OCI-LY1 (cell line): ENCODE measurements at regions not wholly inside any gene's neighbourhood (a gene's known extent, or its start where the extent isn't known, plus 50 kb on each side); places are given as distances from the start of the nearest gene placed in this dataset.

Experiments used
- H2AFZ ChIP-seq: fragments of 200-600 bp; sonication (generic), shearing (Covaris generic); 2 replicates; pipeline ENCODE4 v1.6.0; 2014; ENCODE audit warnings: antibody characterized with exemption, mild to moderate bottlenecking, low read length
- H3F3A ChIP-seq: fragments of 200-600 bp; sonication (generic), shearing (Covaris generic); 2 replicates; pipeline ENCODE4 v1.6.0; 2014; ENCODE audit warnings: mild to moderate bottlenecking, antibody characterized with exemption, low read length, moderate library complexity; ENCODE audit not compliant: insufficient read depth
- H3K27ac ChIP-seq: fragments of 200-600 bp; sonication (generic); 2 replicates; pipeline ENCODE4 v1.5.1; 2014; ENCODE audit warnings: low read length, mixed run types, mild to moderate bottlenecking, low read depth; ENCODE audit not compliant: poor library complexity, severe bottlenecking
- H3K27me3 ChIP-seq: fragments of 200-600 bp; sonication (generic); 2 replicates; pipeline ENCODE4 v1.6.0; 2014; ENCODE audit warnings: antibody characterized with exemption, mild to moderate bottlenecking, low read length, moderate library complexity; ENCODE audit not compliant: insufficient read depth
- H3K36me3 ChIP-seq: fragments of 200-600 bp; sonication (generic); 2 replicates; pipeline ENCODE4 v1.6.1; 2014; ENCODE audit warnings: mild to moderate bottlenecking, antibody characterized with exemption, low read length, moderate library complexity, mixed read lengths; ENCODE audit not compliant: insufficient read depth
- H3K4me1 ChIP-seq: fragments of 200-600 bp; sonication (generic); 2 replicates; pipeline ENCODE4 v1.5.1; 2014; ENCODE audit warnings: mild to moderate bottlenecking, low read length, moderate library complexity; ENCODE audit not compliant: insufficient read depth, severe bottlenecking
- H3K4me2 ChIP-seq: fragments of 200-600 bp; sonication (generic), shearing (Covaris generic); 2 replicates; pipeline ENCODE4 v1.6.1; 2014; ENCODE audit warnings: low read length
- H3K4me3 ChIP-seq: fragments of 200-600 bp; sonication (generic); 2 replicates; pipeline ENCODE4 v1.5.1; 2014; ENCODE audit warnings: low read length, low read depth, mild to moderate bottlenecking, mixed read lengths; ENCODE audit not compliant: poor library complexity, severe bottlenecking
- H3K79me2 ChIP-seq: fragments of 200-600 bp; shearing (Covaris generic); 2 replicates; pipeline ENCODE4 v1.6.1; 2016; ENCODE audit warnings: mixed run types, low read length, mixed read lengths; ENCODE audit not compliant: insufficient read depth
- H3K9ac ChIP-seq: fragments of 200-600 bp; sonication (generic), shearing (Covaris generic); 2 replicates; pipeline ENCODE4 v1.6.1; 2014; ENCODE audit warnings: mild to moderate bottlenecking, low read length, mixed read lengths
- H3K9me2 ChIP-seq: fragments of 200-600 bp; sonication (generic), shearing (Covaris generic); 2 replicates; pipeline ENCODE4 v1.6.1; 2014; ENCODE audit warnings: low read depth, mild to moderate bottlenecking, low read length, mixed read lengths
- H3K9me3 ChIP-seq: fragments of 200-600 bp; shearing (Covaris generic); 2 replicates; pipeline ENCODE4 v1.6.1; 2014; ENCODE audit warnings: low read length, mixed read lengths
- H4K20me1 ChIP-seq: fragments of 200-600 bp; sonication (generic), shearing (Covaris generic); 2 replicates; pipeline ENCODE4 v1.6.0; 2016; ENCODE audit warnings: mild to moderate bottlenecking, low read length; ENCODE audit not compliant: insufficient read depth
- EZH2 ChIP-seq: fragments of 200-600 bp; sonication (generic), shearing (Covaris generic); IDR thresholded peaks from 2 replicates; pipeline ENCODE4 v1.8.0; 2017; ENCODE audit warnings: borderline replicate concordance, mixed run types, mild to moderate bottlenecking, antibody characterized with exemption, low read length, moderate library complexity, mixed read lengths
- TF ChIP-seq, protein P1 (sequence below): fragments of 200-600 bp; sonication (generic), shearing (Covaris generic); IDR thresholded peaks from 2 replicates; pipeline ENCODE4 v1.5.1; 2017; ENCODE audit warnings: mild to moderate bottlenecking, antibody characterized with exemption, low read length, moderate library complexity, mixed read lengths

DNA sequence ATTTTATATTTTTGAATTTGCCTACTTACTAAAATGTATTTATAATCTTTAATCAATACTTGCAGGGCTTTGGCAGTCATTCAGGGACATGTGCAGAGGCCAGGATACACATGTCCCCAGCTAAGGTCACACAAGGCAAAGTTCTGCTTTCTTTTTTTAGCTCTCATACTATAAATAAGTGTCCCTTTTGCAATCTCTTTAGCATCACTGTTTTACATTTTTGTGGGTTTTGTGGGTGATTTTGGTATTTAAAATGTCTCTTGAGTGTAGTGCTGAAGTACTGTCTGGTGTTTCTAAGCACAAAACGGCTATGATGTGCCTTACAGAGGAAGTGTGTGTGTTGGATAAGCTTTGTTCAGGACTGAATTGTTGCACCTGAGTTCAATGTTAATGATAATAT is 309.0 kb upstream of the GULP1 start:
- Histone ChIP-seq H3K36me3 (no peaks in the 10 kb centered on the region), H3K9me3 (no peaks in the 10 kb centered on the region), H3K9me2 (no peaks in the 10 kb centered on the region), H2AFZ (no peak overlapping the region), H3K4me3 (no peak overlapping the region), H3K4me2 (no peak overlapping the region), H3K9ac (no peak overlapping the region), H3K4me1 (peaks cover 4% of the 10 kb centered on the region), H3F3A (no peaks in the 10 kb centered on the region), H3K27ac (no peak overlapping the region), H4K20me1 (no peaks in the 10 kb centered on the region), H3K79me2 (no peaks in the 10 kb centered on the region), H3K27me3 (no peaks in the 10 kb centered on the region)
- TF ChIP-seq EZH2: no peak
- TF ChIP-seq, protein P1, sequence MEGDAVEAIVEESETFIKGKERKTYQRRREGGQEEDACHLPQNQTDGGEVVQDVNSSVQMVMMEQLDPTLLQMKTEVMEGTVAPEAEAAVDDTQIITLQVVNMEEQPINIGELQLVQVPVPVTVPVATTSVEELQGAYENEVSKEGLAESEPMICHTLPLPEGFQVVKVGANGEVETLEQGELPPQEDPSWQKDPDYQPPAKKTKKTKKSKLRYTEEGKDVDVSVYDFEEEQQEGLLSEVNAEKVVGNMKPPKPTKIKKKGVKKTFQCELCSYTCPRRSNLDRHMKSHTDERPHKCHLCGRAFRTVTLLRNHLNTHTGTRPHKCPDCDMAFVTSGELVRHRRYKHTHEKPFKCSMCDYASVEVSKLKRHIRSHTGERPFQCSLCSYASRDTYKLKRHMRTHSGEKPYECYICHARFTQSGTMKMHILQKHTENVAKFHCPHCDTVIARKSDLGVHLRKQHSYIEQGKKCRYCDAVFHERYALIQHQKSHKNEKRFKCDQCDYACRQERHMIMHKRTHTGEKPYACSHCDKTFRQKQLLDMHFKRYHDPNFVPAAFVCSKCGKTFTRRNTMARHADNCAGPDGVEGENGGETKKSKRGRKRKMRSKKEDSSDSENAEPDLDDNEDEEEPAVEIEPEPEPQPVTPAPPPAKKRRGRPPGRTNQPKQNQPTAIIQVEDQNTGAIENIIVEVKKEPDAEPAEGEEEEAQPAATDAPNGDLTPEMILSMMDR: no peak

DNA sequence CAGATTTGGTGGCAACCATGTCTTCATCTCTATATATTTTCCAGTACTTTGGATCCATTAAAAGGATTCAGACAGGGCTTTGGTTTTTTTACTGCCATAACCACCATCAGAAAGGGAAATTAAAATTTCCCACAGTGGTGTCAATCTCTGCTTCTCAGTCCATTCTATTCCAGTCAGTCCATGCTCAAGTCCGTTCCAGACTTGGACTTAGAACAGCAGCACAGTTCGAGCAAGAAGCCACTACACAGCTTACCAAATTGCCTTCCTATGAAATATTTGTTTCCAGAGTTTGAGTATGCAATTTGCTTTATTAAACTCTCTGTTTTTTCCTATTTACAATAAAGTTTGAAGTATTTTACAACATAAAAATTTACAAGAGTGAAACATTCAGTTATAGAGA is 306.5 kb upstream of the GULP1 start:
- H3K9ac ChIP-seq: no peak overlapping the region
- peaks cover 13% of the 10 kb centered on the region for H3K4me1 ChIP-seq
- no peak overlapping the region for H2AFZ ChIP-seq
- no peak for TF ChIP-seq EZH2
- no peaks in the 10 kb centered on the region for H4K20me1 ChIP-seq
- H3K27me3 ChIP-seq: no peaks in the 10 kb centered on the region
- H3K9me2 ChIP-seq: no peaks in the 10 kb centered on the region
- no peak overlapping the region for H3K27ac ChIP-seq
- no peaks in the 10 kb centered on the region for H3F3A ChIP-seq
- H3K4me3 ChIP-seq: no peak overlapping the region
- no peaks in the 10 kb centered on the region for H3K36me3 ChIP-seq
- H3K4me2 ChIP-seq: no peak overlapping the region
- H3K79me2 ChIP-seq: no peaks in the 10 kb centered on the region
- H3K9me3 ChIP-seq: no peaks in the 10 kb centered on the region

DNA sequence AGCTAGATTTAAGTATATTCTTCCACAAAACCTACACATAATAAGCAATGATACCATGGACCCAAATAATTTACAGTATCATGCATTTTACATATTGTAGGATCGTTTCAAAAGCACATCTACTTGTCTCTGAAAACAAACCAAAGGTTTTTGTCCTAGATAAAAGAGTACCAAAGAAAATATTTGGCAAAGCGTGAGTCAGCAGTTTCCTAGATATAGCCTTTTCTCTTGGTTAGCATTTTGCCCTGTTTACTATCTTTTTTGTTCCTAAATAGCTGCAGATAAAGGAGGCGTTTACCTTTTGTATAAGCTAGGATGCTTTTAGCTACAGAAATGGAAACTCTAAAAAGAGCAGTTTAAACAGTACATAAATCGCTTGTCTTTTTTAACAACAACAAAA is 305.8 kb upstream of the GULP1 start:
- TF ChIP-seq EZH2: no peak
- TF ChIP-seq, protein P1: no peak
- H3K9me2 ChIP-seq: no peaks in the 10 kb centered on the region
- no peaks in the 10 kb centered on the region for H3K9me3 ChIP-seq
- H3K79me2 ChIP-seq: no peaks in the 10 kb centered on the region
- H4K20me1 ChIP-seq: no peaks in the 10 kb centered on the region
- H3K4me2 ChIP-seq: no peak overlapping the region
- peaks cover 16% of the 10 kb centered on the region for H3K4me1 ChIP-seq
- no peaks in the 10 kb centered on the region for H3K36me3 ChIP-seq
- H3F3A ChIP-seq: no peaks in the 10 kb centered on the region
- no peak overlapping the region for H3K4me3 ChIP-seq
- no peak overlapping the region for H3K27ac ChIP-seq
- H3K27me3 ChIP-seq: no peaks in the 10 kb centered on the region
- no peak overlapping the region for H3K9ac ChIP-seq
- no peak overlapping the region for H2AFZ ChIP-seq

DNA sequence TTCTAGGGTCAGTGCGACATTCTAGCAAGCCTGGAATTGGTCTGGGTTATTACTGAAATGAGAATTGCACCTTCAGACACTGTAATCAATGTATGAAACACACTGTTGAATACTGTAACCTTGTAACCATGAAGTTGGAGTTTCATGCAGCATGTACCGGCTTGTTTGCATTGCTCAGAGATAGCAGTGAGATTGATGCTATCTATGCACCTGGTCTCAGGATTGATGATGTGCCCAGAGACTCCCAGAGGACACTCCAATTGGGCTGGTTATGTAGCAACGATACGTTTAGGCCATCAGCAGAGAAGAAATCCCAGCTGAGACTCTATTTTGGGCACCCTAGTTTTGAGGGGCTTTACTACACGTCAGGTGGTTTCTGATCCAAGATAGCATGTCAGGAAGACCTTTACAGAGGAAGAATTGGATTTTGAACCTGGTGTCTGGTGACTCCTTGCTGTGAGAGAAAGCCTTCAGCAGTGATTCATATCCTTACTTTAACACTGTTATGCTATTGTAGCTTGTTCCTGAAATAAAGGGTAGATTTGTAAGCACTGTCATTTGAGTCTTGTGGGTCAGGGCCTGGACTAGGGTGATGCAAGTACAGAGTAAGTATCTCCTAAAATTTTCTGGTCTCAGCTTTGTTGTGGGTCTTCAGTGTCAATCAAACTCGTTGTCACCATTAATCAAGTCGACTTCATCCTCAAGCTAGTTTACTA is 305.1 kb upstream of the GULP1 start:
- Histone ChIP-seq H3K27ac (no peak overlapping the region), H3K79me2 (no peaks in the 10 kb centered on the region), H3K4me3 (no peak overlapping the region), H3K4me2 (no peak overlapping the region), H4K20me1 (no peaks in the 10 kb centered on the region), H3K27me3 (no peaks in the 10 kb centered on the region), H3K9me2 (no peaks in the 10 kb centered on the region), H3K4me1 (peaks cover 16% of the 10 kb centered on the region), H3K36me3 (no peaks in the 10 kb centered on the region), H3F3A (no peaks in the 10 kb centered on the region), H3K9me3 (no peaks in the 10 kb centered on the region), H3K9ac (no peak overlapping the region), H2AFZ (no peak overlapping the region)
- no peak for TF ChIP-seq EZH2
- TF ChIP-seq, protein P1: no peak
